G401 (cell line): ENCODE measurements at regions not wholly inside any gene's neighbourhood (a gene's known extent, or its start where the extent isn't known, plus 50 kb on each side); places are given as distances from the start of the nearest gene placed in this dataset.
"Not testable (repeated sequence)": the region's sequence is repeated elsewhere in the genome, so short reads cannot be mapped to it uniquely, and the experiment has no call there.

Source experiments
- DNase-seq: peaks from one replicate; pipeline ENCODE4 v3.0.0-alpha.2; 2015; ENCODE audit warnings: low spot score
- in situ Hi-C: cut with HindIII; loops from 2 replicates; pipeline ENCODE4 v1.10.0; 2016; ENCODE audit warnings: low sequenced_read_pairs, mixed read lengths

- DNase-seq, in situ Hi-C loops: not testable (repeated sequence)
These were observed 205.7 kb downstream of the OR4C45 start for GRCh38 chr11:50238368-50238767.

GRCh38 chr11:50246183-50246582 lies 213.5 kb downstream of the OR4C45 start:
- no peak for DNase-seq
- in situ Hi-C loops, result no loop called here

GRCh38 chr11:50246699-50247098 lies 214.0 kb downstream of the OR4C45 start:
- DNase-seq, result no peak
- in situ Hi-C loops, result no loop called here

- in situ Hi-C loops, result no loop called here
- no peak for DNase-seq
These were observed 214.7 kb downstream of the OR4C45 start for GRCh38 chr11:50247309-50247874.

GRCh38 chr11:50267851-50268250 lies 235.2 kb downstream of the OR4C45 start:
- in situ Hi-C loops, result no loop called here
- no peak for DNase-seq

- in situ Hi-C loops, result no loop called here
- no peak for DNase-seq
These were observed 242.5 kb downstream of the OR4C45 start for GRCh38 chr11:50275133-50275532.

GRCh38 chr11:50278756-50279155 lies 246.1 kb downstream of the OR4C45 start:
- DNase-seq, result no peak
- in situ Hi-C loops, result no loop called here

GRCh38 chr11:50298182-50298988 lies 265.7 kb downstream of the OR4C45 start:
- no peak for DNase-seq
- in situ Hi-C loops, result no loop called here

GRCh38 chr11:50330723-50331122 lies 298.0 kb downstream of the OR4C45 start:
- in situ Hi-C loops, result not testable (repeated sequence)

GRCh38 chr11:50333861-50334260 lies 301.2 kb downstream of the OR4C45 start:
- in situ Hi-C loops, result no loop called here
- peak; percentile 1 for DNase-seq

More at GRCh38 chr11:50330723-50331122, 298.0 kb downstream of the OR4C45 start:
- DNase-seq, result not testable (repeated sequence)

- DNase-seq, result peak; percentile 16
- in situ Hi-C loops, result not testable (repeated sequence)
These were observed 304.8 kb downstream of the OR4C45 start for GRCh38 chr11:50337432-50337831.

- in situ Hi-C loops, DNase-seq: not testable (repeated sequence)
These were observed 315.3 kb downstream of the OR4C45 start for GRCh38 chr11:50348018-50348417.

GRCh38 chr11:50379484-50379883 lies 346.8 kb downstream of the OR4C45 start:
- in situ Hi-C loops, result no loop called here
- no peak for DNase-seq

GRCh38 chr11:50394017-50394416 lies 361.3 kb downstream of the OR4C45 start:
- in situ Hi-C loops, result no loop called here
- DNase-seq, result no peak

- DNase-seq, result no peak
- in situ Hi-C loops, result no loop called here
These were observed 380.2 kb downstream of the OR4C45 start for GRCh38 chr11:50412832-50413231.

- no peak for DNase-seq
- in situ Hi-C loops, result no loop called here
These were observed 390.5 kb downstream of the OR4C45 start for GRCh38 chr11:50423208-50423607.
